MM.1S (cell line): ENCODE measurements at regions not wholly inside any gene's neighbourhood (a gene's known extent, or its start where the extent isn't known, plus 50 kb on each side); places are given as distances from the start of the nearest gene placed in this dataset.

Experiments
- DNase-seq: peaks from one replicate; pipeline ENCODE4 v3.0.0-alpha.2; 2015
- H2AFZ ChIP-seq: fragments of 300-600 bp; sonication (generic); 2 replicates; pipeline ENCODE4 v1.6.0; 2016; ENCODE audit warnings: antibody characterized with exemption, low read length
- H3F3A ChIP-seq: fragments of 300-600 bp; sonication (generic); 2 replicates; pipeline ENCODE4 v1.6.1; 2016; ENCODE audit warnings: mild to moderate bottlenecking, antibody characterized with exemption, low read length, moderate library complexity, mixed read lengths; ENCODE audit not compliant: insufficient read depth
- H3K27ac ChIP-seq: fragments of 300-600 bp; sonication (generic); 2 replicates; pipeline ENCODE4 v1.5.1; 2016; ENCODE audit warnings: mild to moderate bottlenecking, low read length
- H3K27me3 ChIP-seq: fragments of 300-600 bp; sonication (generic); replicated peaks from 2 replicates; pipeline ENCODE4 v1.6.0; 2016; ENCODE audit warnings: low read length; ENCODE audit not compliant: insufficient read depth
- H3K36me3 ChIP-seq: fragments of 300-600 bp; sonication (generic); replicated peaks from 2 replicates; pipeline ENCODE4 v1.6.1; 2016; ENCODE audit warnings: mild to moderate bottlenecking, low read length, mixed read lengths; ENCODE audit not compliant: insufficient read depth
- H3K4me1 ChIP-seq: fragments of 300-600 bp; sonication (generic); 2 replicates; pipeline ENCODE4 v1.6.1; 2016; ENCODE audit warnings: low read length, mixed read lengths
- H3K4me2 ChIP-seq: fragments of 300-600 bp; sonication (generic); 2 replicates; pipeline ENCODE4 v1.6.0; 2016; ENCODE audit warnings: low read depth, low read length
- H3K4me3 ChIP-seq: fragments of 300-600 bp; sonication (generic); 2 replicates; pipeline ENCODE4 v1.5.1; 2016; ENCODE audit warnings: low read length, mixed read lengths
- H3K79me2 ChIP-seq: fragments of 300-600 bp; sonication (generic); 2 replicates; pipeline ENCODE4 v1.6.1; 2016; ENCODE audit warnings: mixed run types, low read length, mixed read lengths
- H3K9ac ChIP-seq: fragments of 300-600 bp; sonication (generic); 2 replicates; pipeline ENCODE4 v1.6.1; 2016; ENCODE audit warnings: low read length, mixed read lengths
- H3K9me2 ChIP-seq: fragments of 300-600 bp; sonication (generic); replicated peaks from 2 replicates; pipeline ENCODE4 v1.6.1; 2016; ENCODE audit warnings: mild to moderate bottlenecking, low read length, mixed read lengths; ENCODE audit not compliant: insufficient read depth
- H3K9me3 ChIP-seq: fragments of 300-600 bp; sonication (generic); replicated peaks from 2 replicates; pipeline ENCODE4 v1.6.1; 2016; ENCODE audit warnings: mild to moderate bottlenecking, low read length, mixed read lengths; ENCODE audit not compliant: insufficient read depth
- H4K20me1 ChIP-seq: fragments of 300-600 bp; sonication (generic); 2 replicates; pipeline ENCODE4 v1.6.1; 2016; ENCODE audit warnings: mild to moderate bottlenecking, low read length, moderate library complexity, mixed read lengths; ENCODE audit not compliant: insufficient read depth
- CTCF ChIP-seq: fragments of 300-600 bp; sonication (generic); IDR thresholded peaks from 2 replicates; pipeline ENCODE4 v1.5.1; 2016; ENCODE audit warnings: antibody characterized with exemption, low read length, mixed read lengths
- EZH2 ChIP-seq: fragments of 300-600 bp; sonication (generic); optimal IDR thresholded peaks from 2 replicates; pipeline ENCODE3; 2017; ENCODE audit warnings: low read depth, mild to moderate bottlenecking, antibody characterized with exemption, low read length, mixed read lengths
- EZH2phosphoT487 ChIP-seq: fragments of 300-600 bp; sonication (generic); IDR thresholded peaks from 2 replicates; pipeline ENCODE4 v1.6.1; 2018; ENCODE audit warnings: antibody characterized with exemption, low read length

- H3K4me3 ChIP-seq, result no peak overlapping the region
- H3K27me3 ChIP-seq, result no peaks in the 10 kb centered on the region
- H3K4me2 ChIP-seq, result no peak overlapping the region
- no peak overlapping the region for H3K9ac ChIP-seq
- no peaks in the 10 kb centered on the region for H3K9me2 ChIP-seq
- H3K27ac ChIP-seq, result no peak overlapping the region
- H3K4me1 ChIP-seq, result peaks cover 11% of the 10 kb centered on the region; the same call in 1 of the 2 replicates
- no peaks in the 10 kb centered on the region for H3K9me3 ChIP-seq
- H2AFZ ChIP-seq, result no peak overlapping the region
- no peaks in the 10 kb centered on the region for H3F3A ChIP-seq
- DNase-seq, result no peak
- H4K20me1 ChIP-seq, result no peaks in the 10 kb centered on the region
- TF ChIP-seq EZH2phosphoT487, result no peak
- TF ChIP-seq EZH2, result no peak
- TF ChIP-seq CTCF, result no peak
- no peaks in the 10 kb centered on the region for H3K79me2 ChIP-seq
- no peaks in the 10 kb centered on the region for H3K36me3 ChIP-seq
Measured at GRCh38 chr13:80444240-80445015, 103.5 kb upstream of the SPRY2 start.

GRCh38 chr13:80442609-80443008 lies 101.7 kb upstream of the SPRY2 start:
- no peaks in the 10 kb centered on the region for H3F3A ChIP-seq
- H3K9me2 ChIP-seq, result no peaks in the 10 kb centered on the region
- H3K27ac ChIP-seq, result no peak overlapping the region
- H2AFZ ChIP-seq, result no peak overlapping the region
- no peak overlapping the region for H3K4me3 ChIP-seq
- DNase-seq, result no peak
- no peaks in the 10 kb centered on the region for H3K36me3 ChIP-seq
- no peaks in the 10 kb centered on the region for H3K79me2 ChIP-seq
- H4K20me1 ChIP-seq, result no peaks in the 10 kb centered on the region
- H3K27me3 ChIP-seq, result no peaks in the 10 kb centered on the region
- TF ChIP-seq EZH2 (no peak), CTCF (no peak), EZH2phosphoT487 (no peak)
- peaks cover 11% of the 10 kb centered on the region; the same call in 1 of the 2 replicates for H3K4me1 ChIP-seq
- H3K9me3 ChIP-seq, result no peaks in the 10 kb centered on the region
- H3K4me2 ChIP-seq, result no peak overlapping the region
- no peak overlapping the region for H3K9ac ChIP-seq

- Histone ChIP-seq H3K9me2 (no peaks in the 10 kb centered on the region), H3K27ac (no peak overlapping the region), H2AFZ (no peak overlapping the region), H3K27me3 (no peaks in the 10 kb centered on the region), H3K4me1 (peaks cover 11% of the 10 kb centered on the region; the same call in 1 of the 2 replicates), H4K20me1 (no peaks in the 10 kb centered on the region), H3K79me2 (no peaks in the 10 kb centered on the region), H3K4me2 (no peak overlapping the region; the same call in 1 of the 2 replicates), H3K36me3 (no peaks in the 10 kb centered on the region), H3K9me3 (no peaks in the 10 kb centered on the region), H3K9ac (no peak overlapping the region), H3K4me3 (no peak overlapping the region), H3F3A (no peaks in the 10 kb centered on the region)
- no peak for DNase-seq
- TF ChIP-seq CTCF, result no peak
Measured at GRCh38 chr13:80441968-80442367, 101.0 kb upstream of the SPRY2 start.
